ENCODE measurements at regions not wholly inside any gene's neighbourhood (a gene's known extent, or its start where the extent isn't known, plus 50 kb on each side); places are given as distances from the start of the nearest gene placed in this dataset.

DNA sequence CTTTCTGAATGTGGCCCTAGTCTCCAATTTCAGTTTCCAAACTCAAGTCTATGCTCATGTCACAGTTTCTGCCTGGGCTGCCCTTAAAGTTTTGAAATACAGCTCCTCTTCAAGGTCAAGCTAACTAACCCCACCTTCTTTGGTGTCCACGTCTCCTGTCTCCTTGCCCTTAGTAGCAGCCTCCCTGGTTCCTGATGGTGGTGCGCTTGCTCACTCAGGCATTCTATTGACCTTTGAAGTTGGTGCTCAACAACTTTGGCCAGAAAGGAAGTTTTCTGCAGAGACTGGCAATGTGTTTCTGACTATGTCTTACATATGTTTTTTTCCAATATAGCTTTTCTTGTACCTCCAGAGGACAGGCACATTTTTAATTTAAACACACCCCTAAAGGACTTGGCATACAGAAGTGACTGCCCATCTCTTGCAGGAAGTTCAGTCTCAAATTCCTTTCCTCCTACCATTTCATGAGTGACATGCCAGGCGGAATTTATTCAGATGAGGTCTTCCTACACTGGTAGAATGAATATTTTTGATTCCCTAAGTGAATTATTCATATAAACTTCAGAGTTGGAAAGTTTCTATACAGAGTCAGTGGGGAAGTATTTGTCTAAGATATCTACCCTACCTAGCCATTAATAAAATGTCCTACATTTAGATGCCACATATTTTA lies 364.3 kb upstream of the USP24 start:
- no peak for TF ChIP-seq ZZZ3 (CRISPR knock-in tag; IDR thresholded peaks at IDR 0.05; ENCODE audit: borderline replicate concordance)
- TF ChIP-seq BHLHE40 (IDR thresholded peaks at IDR 0.05; ENCODE audit: low read length): no peak
- TF ChIP-seq, protein P1, sequence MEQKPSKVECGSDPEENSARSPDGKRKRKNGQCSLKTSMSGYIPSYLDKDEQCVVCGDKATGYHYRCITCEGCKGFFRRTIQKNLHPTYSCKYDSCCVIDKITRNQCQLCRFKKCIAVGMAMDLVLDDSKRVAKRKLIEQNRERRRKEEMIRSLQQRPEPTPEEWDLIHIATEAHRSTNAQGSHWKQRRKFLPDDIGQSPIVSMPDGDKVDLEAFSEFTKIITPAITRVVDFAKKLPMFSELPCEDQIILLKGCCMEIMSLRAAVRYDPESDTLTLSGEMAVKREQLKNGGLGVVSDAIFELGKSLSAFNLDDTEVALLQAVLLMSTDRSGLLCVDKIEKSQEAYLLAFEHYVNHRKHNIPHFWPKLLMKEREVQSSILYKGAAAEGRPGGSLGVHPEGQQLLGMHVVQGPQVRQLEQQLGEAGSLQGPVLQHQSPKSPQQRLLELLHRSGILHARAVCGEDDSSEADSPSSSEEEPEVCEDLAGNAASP (CRISPR knock-in tag; IDR thresholded peaks at IDR 0.05; ENCODE audit: borderline replicate concordance): no peak
- no peak for TF ChIP-seq MAZ (IDR thresholded peaks at IDR 0.05; ENCODE audit: borderline replicate concordance, low read depth, low read length)
- no peak for TF ChIP-seq MAZ (CRISPR knock-in tag; IDR thresholded peaks at IDR 0.05; ENCODE audit: low read depth)
- TF ChIP-seq, protein P2, sequence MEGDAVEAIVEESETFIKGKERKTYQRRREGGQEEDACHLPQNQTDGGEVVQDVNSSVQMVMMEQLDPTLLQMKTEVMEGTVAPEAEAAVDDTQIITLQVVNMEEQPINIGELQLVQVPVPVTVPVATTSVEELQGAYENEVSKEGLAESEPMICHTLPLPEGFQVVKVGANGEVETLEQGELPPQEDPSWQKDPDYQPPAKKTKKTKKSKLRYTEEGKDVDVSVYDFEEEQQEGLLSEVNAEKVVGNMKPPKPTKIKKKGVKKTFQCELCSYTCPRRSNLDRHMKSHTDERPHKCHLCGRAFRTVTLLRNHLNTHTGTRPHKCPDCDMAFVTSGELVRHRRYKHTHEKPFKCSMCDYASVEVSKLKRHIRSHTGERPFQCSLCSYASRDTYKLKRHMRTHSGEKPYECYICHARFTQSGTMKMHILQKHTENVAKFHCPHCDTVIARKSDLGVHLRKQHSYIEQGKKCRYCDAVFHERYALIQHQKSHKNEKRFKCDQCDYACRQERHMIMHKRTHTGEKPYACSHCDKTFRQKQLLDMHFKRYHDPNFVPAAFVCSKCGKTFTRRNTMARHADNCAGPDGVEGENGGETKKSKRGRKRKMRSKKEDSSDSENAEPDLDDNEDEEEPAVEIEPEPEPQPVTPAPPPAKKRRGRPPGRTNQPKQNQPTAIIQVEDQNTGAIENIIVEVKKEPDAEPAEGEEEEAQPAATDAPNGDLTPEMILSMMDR (CRISPR knock-in tag; IDR thresholded peaks at IDR 0.05): no peak
- TF ChIP-seq GATAD2A (CRISPR knock-in tag; IDR thresholded peaks at IDR 0.05): no peak
- no peak for TF ChIP-seq POLR2A (IDR thresholded peaks at IDR 0.05; ENCODE audit: insufficient read depth in 1 of 2, low read depth in 2 of 2, low read length in 2 of 2)
- TF ChIP-seq CEBPB (IDR thresholded peaks at IDR 0.05; ENCODE audit: borderline replicate concordance, low read depth, low read length): no peak
- no peak for TF ChIP-seq ZNF460 (CRISPR knock-in tag; IDR thresholded peaks at IDR 0.05; ENCODE audit: borderline replicate concordance)
